OCI-LY7 (cell line): ENCODE measurements at regions not wholly inside any gene's neighbourhood (a gene's known extent, or its start where the extent isn't known, plus 50 kb on each side); places are given as distances from the start of the nearest gene placed in this dataset.

Experiments used
- BruUV-seq: library from RNA; stranded (reverse); fragments of 400-500 nt; replicated peaks from 2 replicates; lab custom pipeline; 2021; lab: Mats Ljungman, UMichigan
- CTCF ChIA-PET: fragments of 300-600 bp; sonication (Branson Sonifier 250); formaldehyde crosslinking; loops from one replicate; lab custom pipeline; 2022; ENCODE audit warnings: antibody characterized with exemption; ENCODE audit not compliant: unreplicated experiment; lab: Charles Lee
- POLR2A ChIA-PET: fragments of 300-600 bp; sonication (Branson Sonifier 250); formaldehyde crosslinking; loops from one replicate; lab custom pipeline; 2022; ENCODE audit warnings: antibody characterized with exemption; lab: Charles Lee
- DNase-seq: peaks from one replicate; pipeline ENCODE4 v3.0.0-alpha.2; 2015; ENCODE audit warnings: low spot score
- H2AFZ ChIP-seq: fragments of 200-600 bp; sonication (generic), shearing (Covaris generic); 2 replicates; pipeline ENCODE4 v1.6.1; 2014; ENCODE audit warnings: mild to moderate bottlenecking, antibody characterized with exemption, low read length, moderate library complexity
- H3K27ac ChIP-seq: fragments of 200-600 bp; sonication (generic); 2 replicates; pipeline ENCODE4 v1.5.1; 2014; ENCODE audit warnings: mixed run types, low read depth, mild to moderate bottlenecking, moderate library complexity, low read length, inconsistent platforms; ENCODE audit not compliant: poor library complexity, severe bottlenecking
- H3K36me3 ChIP-seq: fragments of 200-600 bp; sonication (generic); 2 replicates; pipeline ENCODE4 v1.6.1; 2014; ENCODE audit warnings: mild to moderate bottlenecking, antibody characterized with exemption, low read length, moderate library complexity, mixed read lengths; ENCODE audit not compliant: insufficient read depth
- H3K4me1 ChIP-seq: fragments of 200-600 bp; sonication (generic); 2 replicates; pipeline ENCODE4 v1.5.1; 2014; ENCODE audit warnings: mild to moderate bottlenecking, low read length; ENCODE audit not compliant: insufficient read depth, poor library complexity, severe bottlenecking
- H3K4me2 ChIP-seq: fragments of 200-600 bp; sonication (generic); 2 replicates; pipeline ENCODE4 v1.6.1; 2014; ENCODE audit warnings: mild to moderate bottlenecking, low read length
- H3K4me3 ChIP-seq: fragments of 200-600 bp; sonication (generic); 2 replicates; pipeline ENCODE4 v1.5.1; 2014; ENCODE audit warnings: mild to moderate bottlenecking, low read depth, low read length; ENCODE audit not compliant: poor library complexity, severe bottlenecking
- H3K79me2 ChIP-seq: fragments of 200-600 bp; sonication (generic); 2 replicates; pipeline ENCODE4 v1.6.1; 2016; ENCODE audit warnings: low read depth, mild to moderate bottlenecking, low read length, moderate library complexity, mixed read lengths; ENCODE audit not compliant: insufficient read depth
- H3K9me2 ChIP-seq: fragments of 200-600 bp; sonication (generic); 2 replicates; pipeline ENCODE4 v1.6.1; 2016; ENCODE audit warnings: mild to moderate bottlenecking, low read length, mixed read lengths; ENCODE audit not compliant: insufficient read depth
- H3K9me3 ChIP-seq: fragments of 200-600 bp; sonication (generic); 2 replicates; pipeline ENCODE4 v1.6.1; 2014; ENCODE audit warnings: mild to moderate bottlenecking, mixed run types, low read length, mixed read lengths
- H4K20me1 ChIP-seq: fragments of 200-600 bp; sonication (generic); 2 replicates; pipeline ENCODE4 v1.6.1; 2014; ENCODE audit warnings: mild to moderate bottlenecking, antibody characterized with exemption, low read length, moderate library complexity, mixed read lengths; ENCODE audit not compliant: insufficient read depth
- EZH2phosphoT487 ChIP-seq: fragments of 200-600 bp; sonication (generic); IDR thresholded peaks from 2 replicates; pipeline ENCODE4 v1.6.1; 2018; ENCODE audit warnings: low read depth, borderline replicate concordance, mild to moderate bottlenecking, mixed run types, antibody characterized with exemption, low read length, moderate library complexity, mixed read lengths
- intact Hi-C: fragments of 100-400 bp; cut with micrococcal nuclease; formaldehyde crosslinking; loops from one replicate; pipeline ENCODE4 v1.10.0; 2022; ENCODE audit not compliant: unreplicated experiment
- TF ChIP-seq, protein P1 (sequence below): fragments of 200-600 bp; sonication (generic); conservative IDR thresholded peaks from 2 replicates; pipeline ENCODE4 v1.5.1; 2014; ENCODE audit warnings: mild to moderate bottlenecking, antibody characterized with exemption, low read length, moderate library complexity, mixed read lengths

DNA sequence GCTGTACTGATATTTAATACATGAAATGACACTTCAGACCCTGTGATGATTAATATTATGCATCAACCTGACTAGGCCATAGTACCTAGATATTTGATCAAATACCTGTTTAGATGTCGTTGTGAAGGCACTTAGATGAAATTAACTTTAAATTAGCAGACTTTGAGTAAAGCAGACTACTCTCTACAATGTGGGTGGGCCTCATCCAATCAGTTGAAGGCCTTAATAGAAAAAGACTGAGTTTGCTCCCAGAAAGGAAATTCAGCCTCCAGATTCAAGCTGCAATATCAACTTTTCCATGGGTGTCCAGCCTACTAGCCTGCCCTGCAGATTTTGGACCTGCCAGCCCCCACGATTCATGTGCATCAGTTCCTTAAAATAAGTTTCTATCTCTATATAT is 68.6 kb upstream of the TMEM168 start:
- Histone ChIP-seq H3K4me1 (no peaks in the 10 kb centered on the region), H3K27ac (no peak overlapping the region), H3K79me2 (no peaks in the 10 kb centered on the region), H3K4me3 (no peak overlapping the region), H2AFZ (no peak overlapping the region), H3K36me3 (no peaks in the 10 kb centered on the region), H3K9me2 (no peaks in the 10 kb centered on the region), H3K4me2 (no peak overlapping the region), H3K9me3 (no peaks in the 10 kb centered on the region), H4K20me1 (no peaks in the 10 kb centered on the region)
- intact Hi-C loops, result no loop called here
- ChIA-PET CTCF (no interaction called here), POLR2A (interaction anchor here (1.4 to 1.5 kb wide), 2 partner anchors 16 to 17 kb away, joined by 4 to 5 read pairs; no protein-coding TSS in a partner anchor)
- BruUV-seq, result no TSS peak
- no peak for DNase-seq
- TF ChIP-seq EZH2phosphoT487, result no peak
- TF ChIP-seq, protein P1, sequence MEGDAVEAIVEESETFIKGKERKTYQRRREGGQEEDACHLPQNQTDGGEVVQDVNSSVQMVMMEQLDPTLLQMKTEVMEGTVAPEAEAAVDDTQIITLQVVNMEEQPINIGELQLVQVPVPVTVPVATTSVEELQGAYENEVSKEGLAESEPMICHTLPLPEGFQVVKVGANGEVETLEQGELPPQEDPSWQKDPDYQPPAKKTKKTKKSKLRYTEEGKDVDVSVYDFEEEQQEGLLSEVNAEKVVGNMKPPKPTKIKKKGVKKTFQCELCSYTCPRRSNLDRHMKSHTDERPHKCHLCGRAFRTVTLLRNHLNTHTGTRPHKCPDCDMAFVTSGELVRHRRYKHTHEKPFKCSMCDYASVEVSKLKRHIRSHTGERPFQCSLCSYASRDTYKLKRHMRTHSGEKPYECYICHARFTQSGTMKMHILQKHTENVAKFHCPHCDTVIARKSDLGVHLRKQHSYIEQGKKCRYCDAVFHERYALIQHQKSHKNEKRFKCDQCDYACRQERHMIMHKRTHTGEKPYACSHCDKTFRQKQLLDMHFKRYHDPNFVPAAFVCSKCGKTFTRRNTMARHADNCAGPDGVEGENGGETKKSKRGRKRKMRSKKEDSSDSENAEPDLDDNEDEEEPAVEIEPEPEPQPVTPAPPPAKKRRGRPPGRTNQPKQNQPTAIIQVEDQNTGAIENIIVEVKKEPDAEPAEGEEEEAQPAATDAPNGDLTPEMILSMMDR, result no peak

DNA sequence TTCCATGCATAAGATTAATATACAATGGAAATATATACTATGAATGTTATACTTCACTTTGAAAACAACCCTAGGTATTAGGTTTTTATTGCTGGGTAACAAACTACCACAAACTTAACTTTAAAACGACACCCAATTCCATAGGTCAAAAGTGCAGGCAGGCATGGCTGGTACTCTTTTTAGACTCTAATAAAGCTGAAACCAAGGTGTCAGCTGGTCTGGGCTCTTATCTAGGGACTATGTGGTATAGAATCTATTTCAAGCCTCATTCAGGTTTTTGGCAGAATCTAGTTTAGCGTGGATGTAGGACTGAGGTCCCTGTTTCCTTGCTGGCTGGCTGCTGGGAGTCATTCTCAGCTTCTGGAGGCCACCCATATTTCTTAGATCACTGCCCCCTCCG is 65.0 kb upstream of the TMEM168 start:
- POLR2A ChIA-PET, result interaction anchor here (1.6 kb wide), 1 partner anchor 11 kb away, joined by 5 read pairs; no protein-coding TSS in a partner anchor
- no TSS peak for BruUV-seq
- no peak overlapping the region for H3K4me2 ChIP-seq

DNA sequence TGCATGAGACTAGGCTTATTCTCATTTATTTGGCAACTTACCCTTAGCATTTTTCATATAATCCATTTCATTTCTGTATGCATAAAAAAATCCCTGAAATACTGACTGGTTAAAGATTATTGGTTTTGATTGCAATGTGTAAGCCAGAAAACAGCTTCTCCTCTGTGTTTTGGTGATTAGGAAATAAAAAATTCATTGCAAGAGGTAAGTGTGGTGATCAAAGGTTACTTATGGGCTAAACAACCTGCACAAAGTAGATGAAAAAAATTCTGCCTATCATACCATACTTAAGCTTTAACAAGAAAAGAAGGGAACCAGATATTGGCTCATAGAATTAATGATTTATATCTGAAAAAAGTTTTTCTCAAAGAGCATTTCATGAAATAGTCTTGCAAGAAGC is 64.0 kb upstream of the TMEM168 start:
- intact Hi-C loops, result no loop called here
- no peak for DNase-seq
- ChIA-PET POLR2A (interaction anchor here (1.6 kb wide), 1 partner anchor 12 kb away, joined by 5 read pairs; no protein-coding TSS in a partner anchor), CTCF (no interaction called here)
- H3K9me3 ChIP-seq, result no peaks in the 10 kb centered on the region
- H3K4me1 ChIP-seq, result no peaks in the 10 kb centered on the region
- no peak overlapping the region for H3K4me3 ChIP-seq
- no peaks in the 10 kb centered on the region for H4K20me1 ChIP-seq
- no peaks in the 10 kb centered on the region for H3K79me2 ChIP-seq
- H3K4me2 ChIP-seq, result no peak overlapping the region
- H3K9me2 ChIP-seq, result no peaks in the 10 kb centered on the region
- no peak overlapping the region for H2AFZ ChIP-seq
- H3K27ac ChIP-seq, result no peak overlapping the region
- TF ChIP-seq, protein P1, result no peak
- no peak for TF ChIP-seq EZH2phosphoT487
- no peaks in the 10 kb centered on the region for H3K36me3 ChIP-seq
- no TSS peak for BruUV-seq

More for the DNA sequence above, 65.0 kb upstream of the TMEM168 start:
- Histone ChIP-seq H3K36me3 (no peaks in the 10 kb centered on the region), H3K9me2 (no peaks in the 10 kb centered on the region), H3K4me3 (no peak overlapping the region), H3K27ac (no peak overlapping the region), H2AFZ (no peak overlapping the region), H3K4me1 (no peaks in the 10 kb centered on the region), H4K20me1 (no peaks in the 10 kb centered on the region), H3K9me3 (no peaks in the 10 kb centered on the region), H3K79me2 (no peaks in the 10 kb centered on the region)
- intact Hi-C loops, result no loop called here
- no peak for DNase-seq
- TF ChIP-seq EZH2phosphoT487, result no peak
- TF ChIP-seq, protein P1, result no peak
- CTCF ChIA-PET, result no interaction called here
